OCI-LY3 (cell line): ENCODE measurements at regions not wholly inside any gene's neighbourhood (a gene's known extent, or its start where the extent isn't known, plus 50 kb on each side); places are given as distances from the start of the nearest gene placed in this dataset.

ENCODE experiments used
- CTCF ChIP-seq: fragments of 200-600, 300-600 bp; sonication (generic); IDR thresholded peaks from 2 replicates; pipeline ENCODE4 v1.5.1; 2014; ENCODE audit warnings: antibody characterized with exemption, low read length, low read depth
- EZH2phosphoT487 ChIP-seq: fragments of 200-600 bp; shearing (Covaris generic); IDR thresholded peaks from 2 replicates; pipeline ENCODE4 v1.6.1; 2018; ENCODE audit warnings: antibody characterized with exemption, mixed run types, low read depth

DNA sequence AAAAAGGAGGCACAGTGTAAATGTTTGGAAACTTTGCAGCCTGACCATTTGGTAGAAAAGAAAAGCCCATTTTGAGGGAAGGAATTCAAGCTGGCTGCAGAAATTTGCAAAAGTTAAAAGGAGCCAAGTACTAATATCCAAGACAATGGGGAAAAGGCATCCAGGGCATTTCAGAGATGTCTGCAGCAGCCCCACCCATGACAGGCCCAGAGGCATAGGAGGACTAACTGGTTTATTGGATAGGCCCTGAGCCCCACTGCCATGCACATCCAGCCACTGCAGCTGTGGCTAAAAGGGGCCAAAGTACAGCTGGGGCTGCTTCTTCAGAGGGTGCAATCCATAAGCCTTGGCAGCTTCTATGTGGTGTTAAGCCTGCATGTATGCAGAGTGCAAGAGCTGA lies 104.9 kb downstream of the HS3ST1 start:
- no peak for TF ChIP-seq CTCF
- no peak for TF ChIP-seq EZH2phosphoT487
